ENCODE measurements at regions not wholly inside any gene's neighbourhood (a gene's known extent, or its start where the extent isn't known, plus 50 kb on each side); places are given as distances from the start of the nearest gene placed in this dataset.

DNA sequence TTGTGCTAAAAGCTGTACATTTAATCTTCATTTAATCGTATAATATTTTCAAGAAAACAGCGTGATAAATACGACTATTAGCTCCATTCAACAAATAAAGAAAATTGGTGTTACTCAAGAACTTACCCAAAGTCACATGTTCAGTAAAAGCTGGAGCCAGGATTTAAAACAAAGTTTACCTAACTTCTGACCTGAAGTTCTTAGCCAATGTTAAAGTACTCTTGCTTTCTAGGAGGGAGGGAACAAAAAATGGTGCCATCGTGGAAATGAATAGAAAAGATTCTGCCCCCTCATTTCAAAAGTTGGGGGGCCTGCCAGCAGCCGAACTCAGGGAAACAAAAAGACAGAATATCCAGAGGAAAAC is 395.8 kb downstream of the CD109 start:
- TF ChIP-seq, protein P1, sequence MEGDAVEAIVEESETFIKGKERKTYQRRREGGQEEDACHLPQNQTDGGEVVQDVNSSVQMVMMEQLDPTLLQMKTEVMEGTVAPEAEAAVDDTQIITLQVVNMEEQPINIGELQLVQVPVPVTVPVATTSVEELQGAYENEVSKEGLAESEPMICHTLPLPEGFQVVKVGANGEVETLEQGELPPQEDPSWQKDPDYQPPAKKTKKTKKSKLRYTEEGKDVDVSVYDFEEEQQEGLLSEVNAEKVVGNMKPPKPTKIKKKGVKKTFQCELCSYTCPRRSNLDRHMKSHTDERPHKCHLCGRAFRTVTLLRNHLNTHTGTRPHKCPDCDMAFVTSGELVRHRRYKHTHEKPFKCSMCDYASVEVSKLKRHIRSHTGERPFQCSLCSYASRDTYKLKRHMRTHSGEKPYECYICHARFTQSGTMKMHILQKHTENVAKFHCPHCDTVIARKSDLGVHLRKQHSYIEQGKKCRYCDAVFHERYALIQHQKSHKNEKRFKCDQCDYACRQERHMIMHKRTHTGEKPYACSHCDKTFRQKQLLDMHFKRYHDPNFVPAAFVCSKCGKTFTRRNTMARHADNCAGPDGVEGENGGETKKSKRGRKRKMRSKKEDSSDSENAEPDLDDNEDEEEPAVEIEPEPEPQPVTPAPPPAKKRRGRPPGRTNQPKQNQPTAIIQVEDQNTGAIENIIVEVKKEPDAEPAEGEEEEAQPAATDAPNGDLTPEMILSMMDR (IDR thresholded peaks at IDR 0.05), result no peak
- no peak for TF ChIP-seq POLR2A (IDR thresholded peaks at IDR 0.05)

Measured in uterus (tissue), 2 donors.